Loucy (cell line): ENCODE measurements at regions not wholly inside any gene's neighbourhood (a gene's known extent, or its start where the extent isn't known, plus 50 kb on each side); places are given as distances from the start of the nearest gene placed in this dataset.

ENCODE experiments used
- EZH2phosphoT487 ChIP-seq: fragments of 200-600 bp; IDR thresholded peaks from 2 replicates; pipeline ENCODE4 v1.6.1; 2018; ENCODE audit warnings: antibody characterized with exemption, mild to moderate bottlenecking, moderate library complexity, borderline replicate concordance
- TF ChIP-seq, protein P1 (sequence below): fragments of 200-600 bp; sonication (generic); conservative IDR thresholded peaks from 2 replicates; pipeline ENCODE4 v1.5.1; 2014; ENCODE audit warnings: mild to moderate bottlenecking, antibody characterized with exemption, low read length

DNA sequence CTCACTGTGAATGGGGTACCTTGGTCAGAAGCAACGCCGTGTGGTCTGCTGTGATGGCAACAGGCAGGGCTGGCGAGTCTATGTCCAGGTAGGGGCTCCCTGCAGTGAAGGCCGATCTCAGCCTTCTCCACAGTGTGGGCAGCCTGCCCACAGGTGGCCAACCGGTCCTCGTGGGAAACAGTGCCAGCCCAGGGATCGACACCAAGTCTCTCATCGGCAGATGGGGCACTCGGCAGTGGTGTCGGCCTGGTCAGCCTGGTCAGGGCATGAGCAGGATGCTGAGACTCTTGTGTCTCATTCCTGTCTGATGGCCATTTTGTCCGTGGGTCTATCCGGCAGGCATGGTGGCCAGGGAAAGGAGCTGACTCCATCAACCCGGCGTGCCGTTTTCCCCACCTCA is 92.2 kb downstream of the TNFRSF13B start:
- TF ChIP-seq, protein P1, sequence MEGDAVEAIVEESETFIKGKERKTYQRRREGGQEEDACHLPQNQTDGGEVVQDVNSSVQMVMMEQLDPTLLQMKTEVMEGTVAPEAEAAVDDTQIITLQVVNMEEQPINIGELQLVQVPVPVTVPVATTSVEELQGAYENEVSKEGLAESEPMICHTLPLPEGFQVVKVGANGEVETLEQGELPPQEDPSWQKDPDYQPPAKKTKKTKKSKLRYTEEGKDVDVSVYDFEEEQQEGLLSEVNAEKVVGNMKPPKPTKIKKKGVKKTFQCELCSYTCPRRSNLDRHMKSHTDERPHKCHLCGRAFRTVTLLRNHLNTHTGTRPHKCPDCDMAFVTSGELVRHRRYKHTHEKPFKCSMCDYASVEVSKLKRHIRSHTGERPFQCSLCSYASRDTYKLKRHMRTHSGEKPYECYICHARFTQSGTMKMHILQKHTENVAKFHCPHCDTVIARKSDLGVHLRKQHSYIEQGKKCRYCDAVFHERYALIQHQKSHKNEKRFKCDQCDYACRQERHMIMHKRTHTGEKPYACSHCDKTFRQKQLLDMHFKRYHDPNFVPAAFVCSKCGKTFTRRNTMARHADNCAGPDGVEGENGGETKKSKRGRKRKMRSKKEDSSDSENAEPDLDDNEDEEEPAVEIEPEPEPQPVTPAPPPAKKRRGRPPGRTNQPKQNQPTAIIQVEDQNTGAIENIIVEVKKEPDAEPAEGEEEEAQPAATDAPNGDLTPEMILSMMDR = no peak
- TF ChIP-seq EZH2phosphoT487 = no peak
